ENCODE measurements at regions not wholly inside any gene's neighbourhood (a gene's known extent, or its start where the extent isn't known, plus 50 kb on each side); places are given as distances from the start of the nearest gene placed in this dataset.

- peaks cover 0 to 6% (median 0%) of the 10 kb centered on the region in 12 donors for H3K9me3 ChIP-seq
- no peaks in the 10 kb centered on the region for H3K27me3 ChIP-seq
- no peak overlapping the region for H3K4me3 ChIP-seq
- H3K27ac ChIP-seq = no peak overlapping the region
- intact Hi-C loops (cut with DNase I) = no loop called here
- no peaks in the 10 kb centered on the region for H3K4me1 ChIP-seq
- DNase-seq (no peak), ATAC-seq (no peak)
- TF ChIP-seq, protein P1, sequence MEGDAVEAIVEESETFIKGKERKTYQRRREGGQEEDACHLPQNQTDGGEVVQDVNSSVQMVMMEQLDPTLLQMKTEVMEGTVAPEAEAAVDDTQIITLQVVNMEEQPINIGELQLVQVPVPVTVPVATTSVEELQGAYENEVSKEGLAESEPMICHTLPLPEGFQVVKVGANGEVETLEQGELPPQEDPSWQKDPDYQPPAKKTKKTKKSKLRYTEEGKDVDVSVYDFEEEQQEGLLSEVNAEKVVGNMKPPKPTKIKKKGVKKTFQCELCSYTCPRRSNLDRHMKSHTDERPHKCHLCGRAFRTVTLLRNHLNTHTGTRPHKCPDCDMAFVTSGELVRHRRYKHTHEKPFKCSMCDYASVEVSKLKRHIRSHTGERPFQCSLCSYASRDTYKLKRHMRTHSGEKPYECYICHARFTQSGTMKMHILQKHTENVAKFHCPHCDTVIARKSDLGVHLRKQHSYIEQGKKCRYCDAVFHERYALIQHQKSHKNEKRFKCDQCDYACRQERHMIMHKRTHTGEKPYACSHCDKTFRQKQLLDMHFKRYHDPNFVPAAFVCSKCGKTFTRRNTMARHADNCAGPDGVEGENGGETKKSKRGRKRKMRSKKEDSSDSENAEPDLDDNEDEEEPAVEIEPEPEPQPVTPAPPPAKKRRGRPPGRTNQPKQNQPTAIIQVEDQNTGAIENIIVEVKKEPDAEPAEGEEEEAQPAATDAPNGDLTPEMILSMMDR (IDR thresholded peaks at IDR 0.05) = no peak
- no peak for TF ChIP-seq POLR2A (IDR thresholded peaks at IDR 0.05)
- H3K36me3 ChIP-seq = no peaks in the 10 kb centered on the region
- WGBS, 4 donors = 77 to 92% (median 84%) methylated on average over 1 of the region's 1 CpG
Measured at GRCh38 chr4:144501231-144501780, 144.7 kb upstream of the HHIP start.

DNA sequence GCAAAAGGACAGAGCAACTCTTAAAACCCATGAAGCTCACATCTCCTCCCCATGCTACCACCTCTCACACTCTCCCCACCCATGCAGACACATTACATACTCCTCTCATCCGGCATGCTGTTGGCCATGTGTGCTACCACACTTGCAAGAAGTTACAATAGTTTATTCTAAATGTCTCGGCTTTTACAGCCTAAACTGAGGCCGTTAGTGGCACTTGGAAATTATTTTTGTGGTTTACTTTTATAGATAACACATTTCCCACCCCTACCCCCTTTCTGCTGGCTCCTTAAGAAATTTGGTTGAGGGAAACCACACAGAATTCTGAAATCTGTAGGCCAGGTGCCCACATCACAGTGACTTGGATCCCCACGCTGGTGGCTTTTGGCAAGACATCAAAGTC, 141.1 kb upstream of the HHIP start:
- H3K27me3 ChIP-seq = no peaks in the 10 kb centered on the region
- peaks cover 0 to 6% (median 0%) of the 10 kb centered on the region in 12 donors for H3K9me3 ChIP-seq
- 76 to 81% (median 79%) methylated on average over 4 of the region's 4 CpGs for WGBS, 4 donors
- no peaks in the 10 kb centered on the region for H3K4me1 ChIP-seq
- TF ChIP-seq, protein P1 (IDR thresholded peaks at IDR 0.05) = no peak
- no peak for TF ChIP-seq POLR2A (IDR thresholded peaks at IDR 0.05)
- no peak for ATAC-seq
- H3K36me3 ChIP-seq = no peaks in the 10 kb centered on the region
- intact Hi-C loops (cut with DNase I) = no loop called here
- no peak overlapping the region for H3K27ac ChIP-seq
- DNase-seq = no peak
- no peak overlapping the region for H3K4me3 ChIP-seq

- no peaks in the 10 kb centered on the region for H3K36me3 ChIP-seq
- intact Hi-C loops (cut with DNase I) = no loop called here
- no peaks in the 10 kb centered on the region for H3K27me3 ChIP-seq
- no peak overlapping the region for H3K4me3 ChIP-seq
- H3K4me1 ChIP-seq = no peaks in the 10 kb centered on the region
- H3K9me3 ChIP-seq = no peaks in the 10 kb centered on the region
- TF ChIP-seq, protein P1 (IDR thresholded peaks at IDR 0.05) = no peak
- TF ChIP-seq POLR2A (IDR thresholded peaks at IDR 0.05) = no peak
- H3K27ac ChIP-seq = no peak overlapping the region
- no peak for DNase-seq
- no peak for ATAC-seq
- 55 to 64% (median 59%) methylated on average over 3 of the region's 3 CpGs for WGBS, 4 donors
Measured at GRCh38 chr4:144507311-144508101, 138.4 kb upstream of the HHIP start.

DNA sequence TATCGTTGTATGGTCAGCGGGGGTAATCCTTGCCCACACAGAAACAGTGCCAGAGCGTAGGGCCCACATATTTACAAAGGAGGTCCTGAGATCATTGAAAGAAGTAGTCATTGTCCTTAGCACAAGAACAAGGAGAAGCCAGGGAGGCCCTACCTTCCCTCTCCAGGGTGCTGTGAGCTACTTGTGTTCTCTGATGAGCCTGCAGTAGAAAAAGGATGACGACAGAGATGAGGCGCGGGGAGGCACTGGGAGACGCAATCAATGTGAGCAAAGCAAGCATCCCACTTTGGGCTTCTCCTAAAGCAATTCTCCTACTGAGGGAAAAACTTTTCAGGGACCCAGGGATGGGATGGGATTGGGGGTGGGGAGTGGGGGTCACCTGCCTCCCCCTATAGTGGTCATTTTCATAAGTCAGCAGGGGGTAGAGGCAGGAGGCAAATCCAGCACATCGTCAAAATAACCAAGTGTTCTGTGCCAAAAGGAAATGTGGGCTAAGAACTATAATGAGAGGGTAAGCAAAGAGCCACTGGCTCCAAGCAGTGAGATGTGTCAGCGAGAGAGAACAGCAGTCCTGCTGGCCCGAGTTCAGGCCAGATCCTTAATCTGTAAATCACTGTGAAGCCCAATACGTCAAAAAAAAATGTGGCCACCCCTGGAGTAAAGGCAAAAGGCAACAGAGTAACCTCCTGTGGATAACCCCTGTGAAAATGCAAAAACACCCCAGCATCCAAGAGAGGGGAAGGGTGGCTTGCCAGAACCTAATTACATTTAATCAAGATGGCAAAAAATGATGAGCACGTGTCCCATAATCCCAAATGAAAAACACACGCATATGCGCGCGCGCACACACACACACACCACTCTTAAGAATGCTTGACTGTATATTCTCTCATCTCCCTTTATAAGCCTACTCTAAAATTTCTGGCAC, 136.6 kb upstream of the HHIP start:
- Histone ChIP-seq H3K4me3 (no peak overlapping the region), H3K27ac (no peak overlapping the region), H3K9me3 (no peaks in the 10 kb centered on the region), H3K27me3 (no peaks in the 10 kb centered on the region), H3K4me1 (no peaks in the 10 kb centered on the region), H3K36me3 (no peaks in the 10 kb centered on the region)
- TF ChIP-seq, protein P1 (IDR thresholded peaks at IDR 0.05) = no peak
- no peak for TF ChIP-seq POLR2A (IDR thresholded peaks at IDR 0.05)
- intact Hi-C loops (cut with DNase I) = loop anchor here in 1 of 10 donors (2.0 kb wide), 1 partner anchor 75 kb away; no protein-coding TSS in a partner anchor
- WGBS, 4 donors = 82 to 85% (median 82%) methylated on average over 17 of the region's 17 CpGs
- DNase-seq = no peak
- no peak for ATAC-seq
